K562 (cell line): ENCODE measurements at regions not wholly inside any gene's neighbourhood (a gene's known extent, or its start where the extent isn't known, plus 50 kb on each side); places are given as distances from the start of the nearest gene placed in this dataset.

Source experiments
- ARID1B ChIP-seq: fragments of 450-650 bp; IDR thresholded peaks from 2 replicates; pipeline ENCODE4 v1.6.1; 2016; ENCODE audit warnings: antibody characterized with exemption, mild to moderate bottlenecking, inconsistent platforms
- CTCF ChIP-seq, 3 experiments: IDR thresholded peaks in 2 of 3; conservative IDR thresholded peaks in 1 of 3; 2 replicates each; pipeline ENCODE4 v1.5.1; 2011 to 2012; ENCODE audit warnings: low read length in 3 of 3, mild to moderate bottlenecking in 3 of 3, control low read depth in 2 of 3, improper control_type of control experiment in 1 of 3, inconsistent platforms in 1 of 3, low read depth in 1 of 3, mixed read lengths in 1 of 3, moderate library complexity in 1 of 3; ENCODE audit not compliant: insufficient read depth in 2 of 3
- E2F1 ChIP-seq: sonication (generic); formaldehyde crosslinking; IDR thresholded peaks from 2 replicates; pipeline ENCODE4 v1.8.1; 2023; ENCODE audit warnings: mild to moderate bottlenecking, missing genetic modification reagents, moderate library complexity
- HMGXB4 ChIP-seq: sonication (generic); formaldehyde crosslinking; IDR thresholded peaks from 2 replicates; pipeline ENCODE4 v1.8.1; 2023; ENCODE audit warnings: mild to moderate bottlenecking, missing genetic modification reagents
- MAX ChIP-seq: sonication (generic); formaldehyde crosslinking; IDR thresholded peaks from 2 replicates; pipeline ENCODE4 v1.9.0; 2022; ENCODE audit warnings: mild to moderate bottlenecking, missing genetic modification reagents
- MED1 ChIP-seq: sonication (generic); formaldehyde crosslinking; IDR thresholded peaks from 2 replicates; pipeline ENCODE4 v1.8.1; 2023; ENCODE audit warnings: missing genetic modification reagents, borderline replicate concordance
- POLR2G ChIP-seq: fragments of 200-400 bp; formaldehyde crosslinking; IDR thresholded peaks from 2 replicates; pipeline ENCODE4 v1.6.1; 2017; ENCODE audit warnings: low read depth, mild to moderate bottlenecking, antibody characterized with exemption, low read length, moderate library complexity
- SMAD1 ChIP-seq: fragments of 150-350 bp; IDR thresholded peaks from 2 replicates; pipeline ENCODE4 v1.6.1; 2014; ENCODE audit warnings: low read length, low read depth; ENCODE audit not compliant: partially characterized antibody
- SMC3 ChIP-seq: conservative IDR thresholded peaks from 2 replicates; pipeline ENCODE4 v1.6.1; 2011; ENCODE audit warnings: low read depth, low read length, improper control_type of control experiment; ENCODE audit not compliant: insufficient read depth
- SP2 ChIP-seq: IDR thresholded peaks from 2 replicates; pipeline ENCODE4 v1.6.1; 2011; ENCODE audit warnings: mild to moderate bottlenecking, low read depth, low read length, moderate library complexity; ENCODE audit not compliant: poor library complexity, severe bottlenecking; ENCODE audit errors: extremely low read depth
- TCF3 ChIP-seq: sonication (generic); formaldehyde crosslinking; IDR thresholded peaks from 2 replicates; pipeline ENCODE4 v1.4.0; 2020; ENCODE audit warnings: mild to moderate bottlenecking, missing genetic modification reagents
- ZNF583 ChIP-seq: fragments of 250-450 bp; sonication (Bioruptor Pico); IDR thresholded peaks from 2 replicates; pipeline ENCODE4 v1.4.0; 2020
- ZNF830 ChIP-seq: fragments of 250-450 bp; sonication (Bioruptor Pico); IDR thresholded peaks from 2 replicates; pipeline ENCODE4 v1.5.0; 2021; ENCODE audit warnings: mild to moderate bottlenecking

- no peak for TF ChIP-seq ARID1B
- TF ChIP-seq SP2, result no peak
- TF ChIP-seq HMGXB4 (CRISPR knock-in tag), result no peak
- TF ChIP-seq ZNF830 (CRISPR knock-in tag), result no peak
- TF ChIP-seq ZNF583 (CRISPR knock-in tag), result no peak
- TF ChIP-seq SMAD1, result no peak
- no peak for TF ChIP-seq POLR2G
- no peak for TF ChIP-seq SMC3
- TF ChIP-seq CTCF (IDR thresholded peaks at IDR 0.05 in 2 of 3, conservative IDR thresholded peaks at IDR 0.05 in 1 of 3; ENCODE audit: insufficient read depth in 2 of 3, low read depth in 1 of 3, low read length in 3 of 3), result no peak
- TF ChIP-seq E2F1 (CRISPR knock-in tag), result no peak
- TF ChIP-seq TCF3 (CRISPR knock-in tag), result no peak
- TF ChIP-seq MED1 (CRISPR knock-in tag), result no peak
- TF ChIP-seq MAX (CRISPR knock-in tag), result no peak
These were observed 73.7 kb downstream of the LACC1 start for GRCh38 chr13:43953370-43953769.
